GM18907 (cell line): ENCODE measurements at regions not wholly inside any gene's neighbourhood (a gene's known extent, or its start where the extent isn't known, plus 50 kb on each side); places are given as distances from the start of the nearest gene placed in this dataset.
"Not testable (repeated sequence)": the region's sequence is repeated elsewhere in the genome, so short reads cannot be mapped to it uniquely, and the experiment has no call there.

Source experiments
- ATAC-seq: cut with Tn5 transposase; IDR thresholded peaks from one replicate; pipeline ENCODE4 v1.9.1; 2021; ENCODE audit warnings: mild to moderate bottlenecking, moderate library complexity; ENCODE audit not compliant: unreplicated experiment

- ATAC-seq, result no peak
Observed at GRCh38 chr1:118479351-118479750, 294.3 kb upstream of the SPAG17 start.

DNA sequence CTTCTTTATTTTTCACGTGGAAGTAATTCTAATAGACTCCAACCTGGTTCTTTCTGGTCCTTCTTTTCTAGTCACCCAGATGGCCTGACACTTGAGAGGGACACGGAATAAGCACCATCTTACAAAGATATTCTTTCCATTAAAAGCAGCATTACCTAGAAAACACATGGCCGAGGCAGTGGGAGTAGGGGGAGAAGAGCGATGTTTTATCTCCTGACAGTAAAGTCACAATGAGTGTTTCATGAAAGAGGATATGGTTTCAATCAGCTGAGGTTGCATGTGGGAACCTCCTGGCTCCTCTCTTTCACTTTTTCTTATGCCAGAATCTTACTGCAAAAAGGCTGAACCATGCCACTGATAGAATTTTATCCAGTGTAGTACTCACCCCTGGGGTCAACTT is 288.8 kb upstream of the SPAG17 start:
- ATAC-seq, result no peak

DNA sequence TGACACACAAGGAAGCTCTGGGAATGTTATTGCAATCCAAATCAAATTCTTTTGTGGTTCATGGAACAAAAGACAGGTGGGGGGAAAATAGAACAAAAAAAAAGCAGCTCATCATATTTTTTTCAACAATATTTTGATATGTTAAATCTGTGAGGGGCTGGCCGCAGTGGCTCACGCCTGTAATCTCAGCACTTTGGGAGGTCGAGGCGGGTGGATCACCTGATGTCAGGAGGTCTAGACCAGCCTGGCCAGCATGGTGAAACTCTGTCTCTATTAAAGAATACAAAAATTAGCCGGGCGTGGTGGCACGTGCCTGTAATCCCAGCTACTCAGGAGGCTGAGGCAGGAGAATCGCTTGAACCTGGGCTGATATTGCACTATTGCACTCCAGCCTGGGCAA is 279.4 kb upstream of the SPAG17 start:
- ATAC-seq, result not testable (repeated sequence)

- ATAC-seq, result no peak
Observed at GRCh38 chr1:118461154-118461553, 276.1 kb upstream of the SPAG17 start.

DNA sequence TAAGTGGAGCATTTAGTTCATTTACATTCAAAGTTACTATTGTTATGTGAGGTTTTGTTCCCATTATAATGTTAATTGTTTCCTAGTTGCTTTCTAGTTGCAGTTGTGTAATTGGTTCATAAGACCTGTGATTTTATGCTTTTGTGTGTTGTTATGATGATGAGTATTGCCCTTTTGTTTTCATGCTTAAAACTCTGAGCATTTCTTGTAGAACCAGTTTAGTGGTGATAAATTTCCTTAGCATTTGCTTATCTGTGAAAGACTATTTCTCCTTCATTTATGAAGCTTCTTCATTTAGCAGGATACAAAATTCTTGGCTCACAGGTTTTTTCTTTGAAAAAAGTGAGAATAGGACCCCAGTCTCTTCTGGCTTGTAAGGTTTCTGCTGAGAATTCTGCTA is 274.8 kb upstream of the SPAG17 start:
- no peak for ATAC-seq

GRCh38 chr1:118453856-118454255 is 268.8 kb upstream of the SPAG17 start:
- not testable (repeated sequence) for ATAC-seq

- no peak for ATAC-seq
Observed at GRCh38 chr1:118445156-118445555, 260.1 kb upstream of the SPAG17 start.

DNA sequence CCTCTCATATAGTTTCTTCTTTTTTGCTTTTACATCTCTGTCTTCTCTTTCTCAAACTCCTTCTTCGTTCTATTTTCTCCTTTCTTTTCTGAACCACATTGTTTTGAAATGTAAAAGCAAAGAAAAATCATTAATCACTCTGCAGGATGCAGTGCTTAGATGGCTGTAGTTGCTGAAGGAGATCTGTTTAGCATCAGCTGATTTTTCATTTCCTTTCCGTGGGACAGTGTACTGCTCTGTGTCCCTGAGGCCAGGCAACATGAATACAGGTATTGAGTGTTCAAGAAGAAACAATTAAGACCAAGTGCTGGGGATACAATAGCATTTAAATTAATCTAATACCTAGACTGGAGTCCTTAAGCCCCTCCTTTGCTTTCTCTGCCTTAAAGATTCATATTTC is 257.2 kb upstream of the SPAG17 start:
- no peak for ATAC-seq

DNA sequence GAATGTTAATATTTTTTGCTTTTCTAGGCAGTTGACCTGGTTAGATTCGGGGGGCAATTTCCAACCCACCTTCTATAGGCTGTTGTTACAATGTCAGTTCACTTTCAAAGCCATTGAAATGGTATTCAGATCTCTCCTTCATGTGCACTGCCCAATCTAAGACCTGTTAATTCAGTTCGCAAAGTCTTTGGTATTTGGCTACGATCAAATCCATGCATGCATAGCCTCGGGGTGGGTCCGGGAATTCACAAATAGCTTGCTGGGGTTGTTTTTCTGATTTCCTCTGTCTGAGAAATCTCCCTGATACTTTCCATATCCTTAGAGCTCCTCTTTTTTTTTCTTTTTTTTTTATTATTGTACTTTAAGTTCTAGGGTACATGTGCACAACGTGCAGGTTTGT is 252.6 kb upstream of the SPAG17 start:
- ATAC-seq, result no peak

DNA sequence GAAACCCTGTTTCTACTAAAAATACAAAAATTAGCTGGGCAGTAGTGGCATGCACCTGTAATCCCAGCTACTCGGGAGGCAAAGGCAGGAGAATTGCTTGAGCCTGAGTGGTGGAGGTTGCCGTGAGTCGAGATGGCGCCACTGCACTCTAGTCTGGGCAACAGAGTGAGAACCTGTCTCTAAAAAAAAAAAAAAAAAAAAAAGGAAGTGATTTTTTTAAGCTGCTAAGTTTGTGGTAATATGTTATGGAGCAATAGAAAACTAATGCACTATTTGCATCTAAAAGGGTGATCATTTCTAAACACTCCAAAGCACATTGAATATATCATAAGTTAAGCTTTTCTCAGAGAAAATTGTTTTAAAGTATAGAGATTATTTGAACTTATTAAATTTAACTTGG is 244.8 kb upstream of the SPAG17 start:
- ATAC-seq, result no peak

DNA sequence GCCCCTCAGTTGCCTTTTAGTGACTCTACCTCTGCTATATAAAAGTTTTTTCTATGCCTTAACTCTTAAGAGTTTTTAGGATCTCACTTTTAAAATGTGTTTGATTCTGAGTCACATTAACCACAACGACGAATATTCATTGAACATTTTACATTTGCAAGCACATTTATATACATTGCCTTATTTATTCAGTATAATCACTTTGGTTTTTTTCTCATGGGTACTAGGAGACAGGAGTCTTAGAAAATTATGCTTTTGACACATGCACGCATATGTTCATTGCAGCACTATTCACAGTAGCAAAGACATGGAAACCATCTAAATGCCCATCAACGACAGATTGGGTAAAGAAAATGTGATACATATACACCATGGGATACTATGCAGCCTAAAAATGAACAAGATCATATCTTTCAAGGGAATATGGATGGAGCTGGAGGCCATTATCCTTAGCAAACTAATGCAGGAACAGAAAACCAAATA is 236.9 kb upstream of the SPAG17 start:
- ATAC-seq, result no peak

GRCh38 chr1:118404024-118404423 is 219.0 kb upstream of the SPAG17 start:
- no peak for ATAC-seq

DNA sequence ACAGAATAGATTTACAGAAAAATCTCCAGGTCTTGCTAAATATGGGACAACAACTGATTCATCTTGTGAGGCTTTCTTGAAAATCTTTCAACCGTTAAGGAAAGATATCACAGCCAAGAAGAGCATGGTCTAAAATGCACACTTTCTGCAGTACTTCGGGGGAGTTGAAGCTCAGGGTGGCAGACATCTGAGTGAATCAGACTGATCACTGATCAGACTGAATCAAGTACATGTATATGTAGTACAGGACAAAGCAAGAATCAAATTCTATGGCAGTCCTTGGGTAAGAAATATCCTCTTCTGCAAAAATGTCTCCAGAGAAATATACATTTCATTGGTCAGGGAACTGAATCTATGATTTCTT is 212.4 kb upstream of the SPAG17 start:
- no peak for ATAC-seq

- ATAC-seq, result no peak
Observed at GRCh38 chr1:118396829-118397495, 211.9 kb upstream of the SPAG17 start.

DNA sequence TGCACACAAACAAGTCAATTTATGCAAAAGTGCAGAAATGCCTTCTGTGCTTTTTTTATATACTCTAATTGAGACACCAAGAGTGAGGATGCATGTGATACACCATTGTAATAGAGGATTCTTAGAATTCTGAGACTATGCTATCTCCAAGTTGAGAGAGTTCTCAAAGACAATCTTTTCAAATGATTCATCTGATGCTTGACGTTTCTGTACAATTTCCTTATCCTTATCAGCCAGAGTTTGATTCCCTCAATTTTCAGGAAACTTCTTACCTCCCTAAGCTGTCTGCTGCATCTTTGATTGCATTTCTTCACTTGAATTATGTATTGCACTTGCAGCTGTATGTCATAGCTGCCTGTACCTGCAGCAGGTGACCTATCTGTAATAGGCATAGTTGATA is 211.3 kb upstream of the SPAG17 start:
- ATAC-seq, result no peak

- ATAC-seq, result no peak
Observed at GRCh38 chr1:118395430-118395991, 210.5 kb upstream of the SPAG17 start.

DNA sequence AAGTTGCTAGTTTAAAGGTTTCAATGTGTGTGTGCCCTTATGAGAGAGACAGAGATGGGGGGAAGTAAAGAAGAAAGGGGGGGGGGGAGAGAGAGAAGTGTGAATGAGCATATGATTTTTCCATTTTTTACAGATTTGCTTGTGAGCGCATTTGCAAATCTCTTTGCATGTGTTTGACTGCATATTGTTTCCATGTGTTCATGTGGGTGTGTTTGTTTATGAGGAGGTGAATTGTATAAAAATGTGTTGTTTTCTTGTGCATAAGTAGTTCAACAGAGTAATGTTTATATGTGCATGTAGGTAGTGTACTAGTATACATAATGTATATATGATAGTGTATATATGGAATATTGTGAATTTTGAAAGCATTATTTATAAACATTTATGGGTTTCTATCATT is 205.9 kb upstream of the SPAG17 start:
- no peak for ATAC-seq

DNA sequence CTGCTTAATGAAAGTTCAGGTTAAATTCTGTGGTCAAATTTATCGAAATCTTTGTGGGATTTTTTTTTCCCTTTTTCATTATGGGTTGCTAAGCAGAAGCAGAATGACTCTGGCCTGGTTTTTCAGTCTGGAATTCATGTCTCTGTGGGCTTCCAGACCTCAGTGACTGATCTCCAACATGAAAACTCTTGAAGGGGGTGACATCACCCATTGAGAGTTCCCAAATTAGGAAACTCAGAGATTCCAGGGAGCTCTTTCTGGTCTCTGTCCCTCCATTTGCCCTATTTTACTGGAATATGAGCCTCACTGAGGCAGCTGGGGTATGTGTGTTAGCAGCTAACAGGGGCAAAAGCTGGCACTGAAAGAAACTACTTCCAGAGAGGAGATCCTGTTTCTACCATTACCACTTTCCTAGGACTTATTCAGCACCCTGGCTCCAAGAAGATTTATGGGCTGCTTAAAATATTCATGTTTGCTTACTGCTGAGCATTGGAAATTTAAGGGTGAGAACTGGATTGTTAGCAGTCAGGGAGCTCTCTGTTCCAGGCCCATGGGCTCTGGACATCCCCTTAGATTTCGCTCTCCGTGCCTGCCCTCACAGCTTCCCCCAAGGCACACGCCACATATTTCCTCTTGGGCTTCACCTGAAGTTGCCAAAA is 203.4 kb upstream of the SPAG17 start:
- no peak for ATAC-seq

DNA sequence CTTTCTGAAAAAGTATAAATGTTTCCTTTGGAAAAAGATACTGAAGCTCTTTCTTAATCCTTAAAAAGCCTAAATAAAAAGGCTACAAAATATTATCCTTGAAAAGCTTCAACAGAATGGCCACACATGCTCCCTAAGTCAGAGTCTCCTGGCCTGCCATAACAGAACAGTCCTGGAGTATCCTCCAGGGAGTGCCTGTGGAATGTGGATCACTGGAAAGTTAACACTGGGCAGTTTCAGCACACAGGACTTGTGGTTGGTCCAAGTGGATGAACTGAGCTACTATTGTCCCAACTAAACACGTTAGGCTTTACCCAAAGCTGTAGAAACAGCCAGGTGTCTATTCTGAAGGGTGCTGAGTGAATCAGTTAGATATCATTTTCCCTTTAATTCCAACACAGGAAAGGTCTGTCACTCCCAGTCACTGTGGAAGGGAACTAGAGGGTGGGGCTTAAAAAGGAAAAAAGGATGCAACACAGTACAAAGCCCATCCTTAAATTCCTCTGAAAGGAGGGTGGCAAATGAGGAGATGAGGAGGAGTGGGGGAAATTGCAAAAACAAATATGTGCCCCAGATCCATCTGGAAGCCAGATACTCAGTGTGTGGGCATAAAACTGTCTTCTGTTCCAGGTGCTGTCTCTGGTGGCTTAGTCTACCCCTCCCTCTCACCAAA is 196.3 kb upstream of the SPAG17 start:
- no peak for ATAC-seq

- not testable (repeated sequence) for ATAC-seq
Observed at GRCh38 chr1:118377183-118377582, 192.2 kb upstream of the SPAG17 start.

GRCh38 chr1:118371612-118372011 is 186.6 kb upstream of the SPAG17 start:
- no peak for ATAC-seq

DNA sequence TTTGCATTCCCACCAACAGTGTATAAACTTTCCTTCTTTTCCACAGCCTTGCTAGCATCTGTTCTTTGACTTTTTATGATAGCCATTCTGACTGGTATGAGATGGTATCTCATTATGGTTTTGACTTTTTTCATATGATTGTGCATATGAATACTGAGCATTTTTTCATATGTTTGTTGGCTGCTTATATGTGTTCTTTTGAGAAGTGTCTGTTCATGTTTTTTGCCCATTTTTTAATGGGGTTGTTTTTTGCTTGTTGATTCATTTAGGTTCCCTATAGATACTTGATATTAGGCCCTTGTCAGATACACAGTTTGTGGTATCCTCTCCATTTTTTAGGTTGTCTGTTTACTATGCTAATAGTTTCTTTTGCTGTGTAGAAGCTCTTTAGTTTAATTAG is 185.8 kb upstream of the SPAG17 start:
- ATAC-seq, result no peak
